AG09319 (cell line): ENCODE measurements at regions not wholly inside any gene's neighbourhood (a gene's known extent, or its start where the extent isn't known, plus 50 kb on each side); places are given as distances from the start of the nearest gene placed in this dataset.
A peak's percentile ranks its signal among the peaks of the same experiment; 100 is the strongest.

Experiments used
- DNase-seq: peaks from one replicate; pipeline ENCODE4 v3.0.0-alpha.2; 2010; ENCODE audit warnings: low read depth; ENCODE audit errors: extremely low read depth
- TF ChIP-seq, protein P1 (sequence below): IDR thresholded peaks from 2 replicates; pipeline ENCODE4 v1.5.1; 2011; ENCODE audit warnings: low read depth, mild to moderate bottlenecking, inconsistent platforms, low read length, moderate library complexity

DNA sequence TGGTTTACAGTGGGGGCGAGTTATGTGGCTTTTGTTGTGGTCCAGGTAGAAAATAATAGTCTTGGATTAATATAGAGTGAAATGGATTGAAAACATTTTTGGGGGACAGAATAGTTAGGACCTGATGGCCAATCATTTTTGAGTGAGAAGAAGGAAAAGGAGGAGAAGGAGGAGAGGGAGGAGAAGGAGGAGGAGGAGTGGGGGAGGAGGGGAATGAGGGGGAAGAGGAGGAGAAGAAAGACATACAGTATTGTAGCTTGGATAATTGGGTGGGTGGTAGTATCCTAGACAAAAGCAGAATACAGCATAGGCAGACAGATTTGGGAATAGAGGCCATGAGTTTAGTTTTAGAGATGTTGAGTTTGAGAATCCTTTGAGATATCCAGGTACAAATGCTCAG is 101.6 kb downstream of the GATA6 start:
- TF ChIP-seq, protein P1, sequence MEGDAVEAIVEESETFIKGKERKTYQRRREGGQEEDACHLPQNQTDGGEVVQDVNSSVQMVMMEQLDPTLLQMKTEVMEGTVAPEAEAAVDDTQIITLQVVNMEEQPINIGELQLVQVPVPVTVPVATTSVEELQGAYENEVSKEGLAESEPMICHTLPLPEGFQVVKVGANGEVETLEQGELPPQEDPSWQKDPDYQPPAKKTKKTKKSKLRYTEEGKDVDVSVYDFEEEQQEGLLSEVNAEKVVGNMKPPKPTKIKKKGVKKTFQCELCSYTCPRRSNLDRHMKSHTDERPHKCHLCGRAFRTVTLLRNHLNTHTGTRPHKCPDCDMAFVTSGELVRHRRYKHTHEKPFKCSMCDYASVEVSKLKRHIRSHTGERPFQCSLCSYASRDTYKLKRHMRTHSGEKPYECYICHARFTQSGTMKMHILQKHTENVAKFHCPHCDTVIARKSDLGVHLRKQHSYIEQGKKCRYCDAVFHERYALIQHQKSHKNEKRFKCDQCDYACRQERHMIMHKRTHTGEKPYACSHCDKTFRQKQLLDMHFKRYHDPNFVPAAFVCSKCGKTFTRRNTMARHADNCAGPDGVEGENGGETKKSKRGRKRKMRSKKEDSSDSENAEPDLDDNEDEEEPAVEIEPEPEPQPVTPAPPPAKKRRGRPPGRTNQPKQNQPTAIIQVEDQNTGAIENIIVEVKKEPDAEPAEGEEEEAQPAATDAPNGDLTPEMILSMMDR, result no peak
- DNase-seq, result no peak

DNA sequence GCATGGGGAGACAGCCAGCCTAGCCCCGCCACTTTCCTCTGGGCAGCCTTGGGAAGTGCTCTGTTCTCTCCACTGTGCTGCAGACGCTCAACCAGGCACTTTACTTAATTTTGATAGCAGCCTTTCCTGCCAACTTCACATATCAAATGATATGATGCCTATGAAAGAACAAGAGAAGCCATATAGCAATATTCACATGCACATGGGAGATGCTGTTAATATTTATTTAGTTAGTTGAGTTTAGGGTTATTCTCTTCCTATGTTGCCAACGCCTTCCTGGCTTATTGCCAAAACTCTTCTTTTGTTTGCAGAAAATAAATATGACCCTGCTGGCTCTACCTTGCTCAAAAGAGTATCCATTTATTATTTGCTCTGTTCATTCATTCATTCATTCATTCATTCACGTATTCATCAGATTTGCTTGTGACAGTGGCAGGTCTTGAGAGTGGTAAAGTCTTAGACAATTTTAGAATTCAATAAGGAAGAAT is 99.3 kb downstream of the GATA6 start:
- TF ChIP-seq, protein P1, result no peak
- DNase-seq, result no peak

DNA sequence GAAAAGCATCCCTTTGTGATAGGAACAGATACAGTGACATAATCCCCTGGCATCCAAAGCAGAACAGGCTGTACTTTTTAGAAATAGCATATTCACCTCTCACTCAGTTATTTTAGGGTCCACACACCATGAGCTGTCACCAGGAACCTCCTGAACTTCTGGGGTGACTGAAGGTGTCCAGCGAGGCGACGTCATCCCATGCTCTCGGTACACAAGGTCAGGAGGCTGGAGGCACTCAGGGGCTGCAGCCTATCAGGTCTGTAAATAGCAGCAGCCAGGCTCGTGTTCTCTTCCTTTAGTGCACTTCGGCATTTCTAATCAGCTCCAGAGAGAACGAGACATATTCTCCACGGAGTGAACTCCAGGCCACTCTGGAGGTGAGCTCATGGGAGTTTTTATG is 98.3 kb downstream of the GATA6 start:
- TF ChIP-seq, protein P1, result no peak
- no peak for DNase-seq

DNA sequence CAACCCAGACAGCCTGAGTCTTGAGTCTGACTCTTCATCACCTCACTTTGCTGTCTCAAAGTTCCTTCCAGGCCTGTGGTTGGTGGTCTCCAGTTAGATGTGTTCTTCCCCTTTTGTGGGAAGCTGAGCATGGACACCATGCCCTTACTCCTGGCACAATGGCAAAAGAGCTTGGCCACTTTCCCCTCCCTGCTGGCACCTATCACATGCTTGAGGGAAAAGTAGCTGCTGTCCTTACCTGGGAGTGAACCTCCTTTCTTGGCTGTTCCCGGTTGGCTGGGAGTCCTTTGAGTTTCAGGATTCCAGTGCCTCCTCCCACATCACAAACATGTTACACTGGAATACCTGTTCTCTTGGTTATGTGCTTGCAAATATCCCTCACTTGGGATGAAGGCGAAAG is 97.8 kb downstream of the GATA6 start:
- TF ChIP-seq, protein P1, result no peak
- DNase-seq, result no peak

DNA sequence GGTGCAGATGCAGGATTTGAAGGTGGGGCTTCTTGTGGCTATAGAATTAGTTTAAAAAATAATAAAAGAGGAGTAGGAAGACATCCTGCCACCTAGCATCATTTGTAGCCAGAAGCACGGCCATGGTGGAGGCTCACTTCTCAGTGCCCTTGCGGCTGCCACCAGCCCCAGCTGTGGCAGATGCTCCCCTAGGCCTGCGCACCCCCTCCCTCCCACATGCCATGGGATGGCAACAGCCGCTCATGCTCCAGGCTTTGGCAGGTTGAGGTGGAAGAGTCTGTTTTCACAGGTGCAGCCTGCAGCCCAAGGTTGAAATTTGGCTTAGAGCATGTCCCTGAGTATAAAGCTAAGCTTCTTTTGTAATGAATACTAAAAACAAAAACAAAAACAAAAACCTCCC is 96.4 kb downstream of the GATA6 start:
- DNase-seq, result no peak
- TF ChIP-seq, protein P1, result no peak

DNA sequence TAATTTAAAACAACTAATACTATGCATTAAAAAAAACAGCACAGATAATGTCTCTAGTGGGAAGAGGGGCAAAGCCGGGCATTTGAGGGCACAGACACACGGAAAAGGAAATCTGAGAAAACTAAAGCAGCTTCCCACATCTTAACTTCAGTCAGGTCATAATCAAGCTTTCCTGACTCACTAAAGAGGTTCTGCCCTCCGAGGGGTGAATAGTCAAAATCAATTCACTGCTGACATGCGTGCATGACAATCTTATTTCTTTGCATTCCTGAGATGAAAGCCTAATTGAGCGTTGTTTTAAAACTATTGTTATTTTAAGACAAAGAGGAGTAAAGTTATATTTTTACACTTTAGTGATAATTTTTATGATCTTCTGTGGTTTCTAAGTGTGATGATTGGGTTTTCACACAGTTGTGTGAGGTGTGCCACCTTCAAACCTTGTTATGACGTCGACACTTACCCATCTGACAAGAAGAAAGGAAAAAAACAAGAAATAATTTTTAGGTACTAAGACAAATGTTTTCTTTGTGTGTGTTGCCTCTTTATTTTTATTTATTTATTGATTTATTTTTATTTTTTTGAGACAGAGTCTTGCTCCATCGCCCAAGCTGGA is 90.9 kb downstream of the GATA6 start:
- no peak for DNase-seq
- TF ChIP-seq, protein P1, result no peak

DNA sequence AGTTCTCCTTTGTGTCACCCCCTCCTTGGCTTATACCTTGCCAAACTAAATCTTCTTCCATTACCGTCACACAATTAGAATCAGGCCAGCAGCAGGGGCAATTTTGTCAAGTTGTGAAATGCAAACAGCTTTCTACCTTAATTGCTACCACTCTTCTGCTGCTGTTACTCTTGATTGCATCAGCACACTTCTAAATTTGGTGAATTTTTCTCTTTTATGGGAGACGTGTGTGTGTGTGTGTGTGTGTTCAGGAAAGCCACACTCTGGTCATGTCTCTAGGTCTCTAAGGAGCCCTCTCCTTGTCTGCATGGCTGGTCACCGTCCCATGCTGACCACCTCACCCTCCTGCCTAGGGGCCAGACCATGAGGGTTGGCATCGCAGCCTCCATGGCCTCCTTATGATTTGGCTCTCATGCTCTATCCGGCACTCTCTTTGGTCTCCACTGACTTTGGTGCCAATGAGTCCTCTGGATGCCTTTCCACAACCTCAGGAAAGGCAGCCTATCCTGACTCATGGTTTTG is 87.7 kb downstream of the GATA6 start:
- TF ChIP-seq, protein P1, result no peak
- peak; percentile 11 for DNase-seq
